ENCODE measurements at regions not wholly inside any gene's neighbourhood (a gene's known extent, or its start where the extent isn't known, plus 50 kb on each side); places are given as distances from the start of the nearest gene placed in this dataset.

GRCh38 chr13:54513254-54513653 lies 1484.6 kb downstream of the OLFM4 start:
- TF ChIP-seq CTCF (IDR thresholded peaks at IDR 0.05) (no peak), EZH2 (IDR thresholded peaks at IDR 0.05; ENCODE audit: borderline replicate concordance, insufficient read depth, low read depth, low read length, poor library complexity, severe bottlenecking) (no peak)

Data from B cell (primary cell).